ENCODE measurements at regions not wholly inside any gene's neighbourhood (a gene's known extent, or its start where the extent isn't known, plus 50 kb on each side); places are given as distances from the start of the nearest gene placed in this dataset.
"Not testable (repeated sequence)": the region's sequence is repeated elsewhere in the genome, so short reads cannot be mapped to it uniquely, and the experiment has no call there.

DNA sequence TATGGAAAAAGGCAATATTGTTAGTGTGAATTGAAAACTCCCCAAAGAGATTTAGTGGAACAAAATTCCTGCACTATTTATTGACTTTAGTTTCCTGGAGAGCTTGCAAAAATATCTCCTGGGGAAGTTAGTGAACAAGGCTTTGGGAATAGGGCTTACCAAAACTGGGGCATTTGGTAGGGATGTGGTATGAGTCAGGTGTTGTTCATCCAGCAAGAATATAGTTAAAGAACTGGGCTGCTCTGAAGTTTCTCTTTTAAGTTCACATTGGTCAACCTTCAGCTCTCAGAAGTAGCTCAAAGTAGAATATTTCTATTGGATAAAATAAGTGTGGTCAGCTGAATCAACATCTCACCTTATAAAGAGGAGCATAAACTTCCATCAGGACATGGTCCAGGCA lies 185.0 kb downstream of the CPE start:
- Mint-ChIP-seq H3K9me3 (ENCODE audit: unreplicated experiment) (no peaks in the 10 kb centered on the region), H3K27me3 (ENCODE audit: unreplicated experiment) (peaks cover 3% of the 10 kb centered on the region), H3K4me1 (ENCODE audit: unreplicated experiment) (no peaks in the 10 kb centered on the region), H3K4me3 (ENCODE audit: unreplicated experiment) (no peak overlapping the region), H3K27ac (ENCODE audit: unreplicated experiment) (no peak overlapping the region), H3K36me3 (ENCODE audit: low read depth, unreplicated experiment) (no peaks in the 10 kb centered on the region)
- TF ChIP-seq, protein P1, sequence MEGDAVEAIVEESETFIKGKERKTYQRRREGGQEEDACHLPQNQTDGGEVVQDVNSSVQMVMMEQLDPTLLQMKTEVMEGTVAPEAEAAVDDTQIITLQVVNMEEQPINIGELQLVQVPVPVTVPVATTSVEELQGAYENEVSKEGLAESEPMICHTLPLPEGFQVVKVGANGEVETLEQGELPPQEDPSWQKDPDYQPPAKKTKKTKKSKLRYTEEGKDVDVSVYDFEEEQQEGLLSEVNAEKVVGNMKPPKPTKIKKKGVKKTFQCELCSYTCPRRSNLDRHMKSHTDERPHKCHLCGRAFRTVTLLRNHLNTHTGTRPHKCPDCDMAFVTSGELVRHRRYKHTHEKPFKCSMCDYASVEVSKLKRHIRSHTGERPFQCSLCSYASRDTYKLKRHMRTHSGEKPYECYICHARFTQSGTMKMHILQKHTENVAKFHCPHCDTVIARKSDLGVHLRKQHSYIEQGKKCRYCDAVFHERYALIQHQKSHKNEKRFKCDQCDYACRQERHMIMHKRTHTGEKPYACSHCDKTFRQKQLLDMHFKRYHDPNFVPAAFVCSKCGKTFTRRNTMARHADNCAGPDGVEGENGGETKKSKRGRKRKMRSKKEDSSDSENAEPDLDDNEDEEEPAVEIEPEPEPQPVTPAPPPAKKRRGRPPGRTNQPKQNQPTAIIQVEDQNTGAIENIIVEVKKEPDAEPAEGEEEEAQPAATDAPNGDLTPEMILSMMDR (IDR thresholded peaks at IDR 0.05; ENCODE audit: unreplicated experiment) = no peak
- DNase-seq (ENCODE audit: low spot score) = no peak

DNA sequence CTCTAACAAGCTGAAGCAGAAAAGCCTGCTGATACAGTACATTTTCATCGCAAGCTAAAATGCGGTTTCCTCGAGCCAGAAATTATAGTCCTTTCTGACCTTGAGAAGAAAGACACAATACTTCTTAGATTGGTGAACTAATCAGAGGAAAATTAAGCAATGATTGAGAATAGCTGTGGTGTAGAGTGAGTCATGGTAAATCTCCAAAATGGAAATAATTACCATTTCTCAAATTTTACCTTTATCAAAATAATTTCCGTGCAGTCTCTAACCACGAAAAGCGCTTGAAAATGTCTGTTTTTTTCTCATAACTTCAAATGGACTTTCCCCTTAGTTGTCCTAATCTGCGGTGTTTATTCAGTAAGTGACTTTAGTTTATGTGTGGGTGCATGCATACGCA lies 190.2 kb downstream of the CPE start:
- DNase-seq (ENCODE audit: low spot score) = no peak
- Mint-ChIP-seq H3K4me3 (ENCODE audit: unreplicated experiment) (no peak overlapping the region), H3K27me3 (ENCODE audit: unreplicated experiment) (peaks cover 2% of the 10 kb centered on the region), H3K27ac (ENCODE audit: unreplicated experiment) (no peak overlapping the region), H3K9me3 (ENCODE audit: unreplicated experiment) (no peaks in the 10 kb centered on the region), H3K36me3 (ENCODE audit: low read depth, unreplicated experiment) (no peaks in the 10 kb centered on the region), H3K4me1 (ENCODE audit: unreplicated experiment) (no peaks in the 10 kb centered on the region)
- TF ChIP-seq, protein P1 (IDR thresholded peaks at IDR 0.05; ENCODE audit: unreplicated experiment) = no peak

DNA sequence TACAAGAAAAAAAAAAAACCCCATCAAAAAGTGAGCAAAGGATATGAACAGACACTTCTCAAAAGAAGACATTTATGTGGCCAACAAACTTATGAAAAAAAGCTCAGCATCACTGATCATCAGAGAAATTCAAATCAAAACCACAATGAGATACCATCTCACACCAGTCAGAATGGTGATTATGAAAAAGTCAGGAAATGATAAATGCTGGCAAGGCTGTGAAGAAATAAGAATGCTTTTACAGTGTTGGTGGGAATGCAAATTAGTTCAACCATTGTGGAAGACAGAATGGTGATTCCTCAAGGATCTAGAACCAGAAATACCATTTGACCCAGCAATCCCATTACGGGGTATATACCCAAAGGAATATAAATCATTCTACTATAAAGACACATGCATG lies 192.7 kb downstream of the CPE start:
- H3K9me3 Mint-ChIP-seq (ENCODE audit: unreplicated experiment); H3K36me3 Mint-ChIP-seq (ENCODE audit: low read depth, unreplicated experiment); H3K4me3 Mint-ChIP-seq (ENCODE audit: unreplicated experiment); DNase-seq (ENCODE audit: low spot score); H3K27ac Mint-ChIP-seq (ENCODE audit: unreplicated experiment); H3K4me1 Mint-ChIP-seq (ENCODE audit: unreplicated experiment); H3K27me3 Mint-ChIP-seq (ENCODE audit: unreplicated experiment): not testable (repeated sequence)

DNA sequence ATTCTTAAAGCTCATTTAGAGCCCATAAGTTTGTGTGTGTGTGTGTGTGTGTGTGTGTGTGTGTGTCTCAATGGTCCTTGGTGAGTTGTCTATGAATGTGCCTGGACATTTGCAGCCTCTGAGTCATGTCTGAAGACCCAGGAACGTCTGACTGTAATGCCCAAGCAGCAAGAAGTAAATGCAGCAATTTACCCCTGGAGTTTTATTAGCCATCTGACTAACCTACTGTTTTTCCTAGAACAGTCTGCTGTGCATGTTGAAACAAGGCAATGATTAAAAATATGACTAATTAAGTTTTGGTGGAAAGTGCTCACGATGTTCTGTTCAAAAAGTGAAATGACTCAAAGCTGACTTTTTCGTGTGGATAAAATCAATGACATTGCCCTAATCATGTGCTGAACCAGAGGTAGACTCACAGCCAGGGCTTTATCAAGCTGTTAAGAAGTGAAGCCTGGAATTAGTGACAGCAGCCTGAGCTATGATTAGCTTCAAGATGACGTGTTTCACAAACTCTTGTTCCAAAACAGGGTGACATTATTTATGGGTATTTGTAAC lies 201.6 kb downstream of the CPE start:
- Mint-ChIP-seq H3K27me3 (ENCODE audit: unreplicated experiment) (peaks cover 3% of the 10 kb centered on the region), H3K27ac (ENCODE audit: unreplicated experiment) (no peak overlapping the region), H3K4me3 (ENCODE audit: unreplicated experiment) (no peak overlapping the region), H3K9me3 (ENCODE audit: unreplicated experiment) (no peaks in the 10 kb centered on the region), H3K4me1 (ENCODE audit: unreplicated experiment) (peaks cover 4% of the 10 kb centered on the region), H3K36me3 (ENCODE audit: low read depth, unreplicated experiment) (no peaks in the 10 kb centered on the region)
- TF ChIP-seq, protein P1 (IDR thresholded peaks at IDR 0.05; ENCODE audit: unreplicated experiment) = no peak
- no peak for DNase-seq (ENCODE audit: low spot score)

DNA sequence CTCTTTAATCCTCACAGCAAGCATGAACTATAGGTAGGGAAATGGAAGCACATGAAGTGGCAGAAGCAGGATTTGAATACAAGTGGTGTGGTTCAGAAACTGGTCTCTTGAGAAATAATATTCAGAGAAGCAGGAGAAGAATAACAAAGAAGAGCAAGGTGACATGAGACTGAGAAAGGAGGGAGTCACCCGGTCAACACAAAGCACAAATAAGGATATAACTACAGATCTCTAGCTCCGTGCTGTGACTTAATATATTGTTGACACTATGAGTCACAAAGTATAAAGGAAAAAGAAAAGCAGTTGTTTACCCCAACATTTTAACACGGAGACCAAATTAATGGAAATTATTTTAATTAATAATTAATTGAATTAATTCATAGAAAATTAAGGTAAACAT lies 204.5 kb downstream of the CPE start:
- no peak for DNase-seq (ENCODE audit: low spot score)
- Mint-ChIP-seq H3K27ac (ENCODE audit: unreplicated experiment) (no peak overlapping the region), H3K36me3 (ENCODE audit: low read depth, unreplicated experiment) (no peaks in the 10 kb centered on the region), H3K4me3 (ENCODE audit: unreplicated experiment) (no peak overlapping the region), H3K4me1 (ENCODE audit: unreplicated experiment) (peaks cover 6% of the 10 kb centered on the region), H3K27me3 (ENCODE audit: unreplicated experiment) (peaks cover 3% of the 10 kb centered on the region), H3K9me3 (ENCODE audit: unreplicated experiment) (no peaks in the 10 kb centered on the region)
- TF ChIP-seq, protein P1 (IDR thresholded peaks at IDR 0.05; ENCODE audit: unreplicated experiment) = no peak

Measured in endothelial cell (in vitro differentiated cells).